Trophoblast cell (in vitro differentiated cells and primary cell): ENCODE measurements at regions not wholly inside any gene's neighbourhood (a gene's known extent, or its start where the extent isn't known, plus 50 kb on each side); places are given as distances from the start of the nearest gene placed in this dataset.

Source experiments
- DNase-seq, 2 donors: peaks; one replicate each; pipeline ENCODE4 v3.0.0-alpha.2; 2016
- H2AFZ ChIP-seq: 2 replicates; pipeline ENCODE4 v1.6.1; 2013; ENCODE audit warnings: low read length, moderate library complexity, mild to moderate bottlenecking; ENCODE audit not compliant: insufficient read depth, poor library complexity
- H2AK5ac ChIP-seq: 2 replicates; pipeline ENCODE4 v1.6.1; 2013; ENCODE audit warnings: mild to moderate bottlenecking, low read length
- H2BK120ac ChIP-seq: 2 replicates; pipeline ENCODE4 v1.6.1; 2013; ENCODE audit warnings: low read length, mild to moderate bottlenecking, moderate library complexity; ENCODE audit not compliant: insufficient read depth, poor library complexity
- H2BK12ac ChIP-seq: 2 replicates; pipeline ENCODE4 v1.6.1; 2013; ENCODE audit warnings: mild to moderate bottlenecking, low read length, moderate library complexity
- H2BK5ac ChIP-seq: 2 replicates; pipeline ENCODE4 v1.6.1; 2013; ENCODE audit warnings: low read length, low read depth, moderate library complexity, mild to moderate bottlenecking; ENCODE audit not compliant: poor library complexity
- H3K14ac ChIP-seq: 2 replicates; pipeline ENCODE4 v1.6.1; 2013; ENCODE audit warnings: mild to moderate bottlenecking, low read length
- H3K18ac ChIP-seq: 2 replicates; pipeline ENCODE4 v1.6.1; 2013; ENCODE audit warnings: mild to moderate bottlenecking, low read length
- H3K23ac ChIP-seq: 2 replicates; pipeline ENCODE4 v1.6.1; 2013; ENCODE audit warnings: low read length
- H3K27ac ChIP-seq: 2 replicates; pipeline ENCODE4 v1.5.1; 2013; ENCODE audit warnings: low read depth, mild to moderate bottlenecking, inconsistent platforms, low read length, moderate library complexity
- H3K27me3 ChIP-seq: 2 replicates; pipeline ENCODE4 v1.6.1; 2013; ENCODE audit warnings: inconsistent platforms, mild to moderate bottlenecking, low read length, moderate library complexity; ENCODE audit not compliant: insufficient read depth
- H3K36me3 ChIP-seq, 2 experiments: 1 replicate in 1 of 2; 2 replicates in 1 of 2; pipeline ENCODE4 v1.6.1; 2013; ENCODE audit warnings: low read length in 2 of 2, mild to moderate bottlenecking in 2 of 2, moderate library complexity in 1 of 2; ENCODE audit not compliant: insufficient read depth in 2 of 2, control insufficient read depth in 1 of 2
- H3K4ac ChIP-seq: 2 replicates; pipeline ENCODE4 v1.6.1; 2013; ENCODE audit warnings: low read depth, mild to moderate bottlenecking, low read length, moderate library complexity
- H3K4me1 ChIP-seq, 2 experiments: 1 replicate in 1 of 2; 2 replicates in 1 of 2; pipeline ENCODE4 v1.6.1; 2013; ENCODE audit warnings: low read length in 2 of 2, mild to moderate bottlenecking in 2 of 2, moderate library complexity in 1 of 2; ENCODE audit not compliant: insufficient read depth in 2 of 2, control insufficient read depth in 1 of 2
- H3K4me2 ChIP-seq: 2 replicates; pipeline ENCODE4 v1.6.1; 2013; ENCODE audit warnings: inconsistent platforms, mild to moderate bottlenecking, low read length, moderate library complexity
- H3K4me3 ChIP-seq: 2 replicates; pipeline ENCODE4 v1.5.1; 2013; ENCODE audit warnings: mild to moderate bottlenecking, low read depth, low read length, inconsistent platforms
- H3K79me1 ChIP-seq: one replicate; pipeline ENCODE4 v1.6.1; 2013; ENCODE audit warnings: low read length
- H3K79me2 ChIP-seq: 2 replicates; pipeline ENCODE4 v1.6.1; 2013; ENCODE audit warnings: low read length, mild to moderate bottlenecking; ENCODE audit not compliant: control insufficient read depth, insufficient read depth, poor library complexity
- H3K9ac ChIP-seq: 2 replicates; pipeline ENCODE4 v1.6.1; 2013; ENCODE audit warnings: mild to moderate bottlenecking, low read length
- H3K9me3 ChIP-seq: 2 replicates; pipeline ENCODE4 v1.6.1; 2013; ENCODE audit warnings: low read depth, mild to moderate bottlenecking, control low read depth, inconsistent platforms, low read length; ENCODE audit not compliant: insufficient read depth
- H4K12ac ChIP-seq: 2 replicates; pipeline ENCODE4 v1.6.1; 2013; ENCODE audit warnings: low read depth, mild to moderate bottlenecking, low read length, moderate library complexity
- H4K8ac ChIP-seq: 2 replicates; pipeline ENCODE4 v1.6.1; 2013; ENCODE audit warnings: low read depth, mild to moderate bottlenecking, low read length, moderate library complexity
- H4K91ac ChIP-seq: one replicate; pipeline ENCODE4 v1.6.1; 2013; ENCODE audit warnings: low read depth, mild to moderate bottlenecking, low read length, moderate library complexity
- WGBS: extraction: QIAGEN DNeasy Blood & Tissue Kit; methylation state at CpG from one replicate; pipeline ENCODE4 v1.1.7; 2013; ENCODE audit warnings: missing lambda C conversion rate; ENCODE audit not compliant: insufficient read length, insufficient coverage; ENCODE audit errors: extremely low coverage; 5-methylcytosine and 5-hydroxymethylcytosine counted together

- Histone ChIP-seq H3K4ac (no peak overlapping the region), H3K27me3 (no peaks in the 10 kb centered on the region), H2BK12ac (no peak overlapping the region), H3K9ac (no peak overlapping the region), H2AK5ac (no peak overlapping the region), H2BK5ac (no peak overlapping the region), H4K91ac (no peak overlapping the region), H2AFZ (no peak overlapping the region), H3K4me2 (no peak overlapping the region), H3K14ac (no peak overlapping the region), H3K18ac (no peak overlapping the region), H3K23ac (no peak overlapping the region), H3K27ac (no peak overlapping the region), H2BK120ac (no peak overlapping the region), H3K4me3 (no peak overlapping the region), H4K8ac (no peak overlapping the region), H3K36me3 (no peaks in the 10 kb centered on the region), H3K79me1 (no peaks in the 10 kb centered on the region), H3K4me1 (no peaks in the 10 kb centered on the region), H3K79me2 (no peaks in the 10 kb centered on the region), H4K12ac (no peak overlapping the region), H3K9me3 (no peaks in the 10 kb centered on the region)
- no peak for DNase-seq
- no CpG with 5 or more reads among the region's 1 CpG for WGBS
These were observed 509.3 kb upstream of the CFAP20DC start for GRCh38 chr3:59558906-59559720.

- Histone ChIP-seq H3K4me3 (no peak overlapping the region), H3K36me3 (no peaks in the 10 kb centered on the region), H2AK5ac (no peak overlapping the region), H3K27me3 (no peaks in the 10 kb centered on the region), H4K12ac (no peak overlapping the region), H4K91ac (no peak overlapping the region), H2BK120ac (no peak overlapping the region), H2BK12ac (no peak overlapping the region), H4K8ac (no peak overlapping the region), H2AFZ (no peak overlapping the region), H3K4ac (no peak overlapping the region), H3K18ac (no peak overlapping the region), H3K79me1 (no peaks in the 10 kb centered on the region), H3K9ac (no peak overlapping the region), H3K4me2 (no peak overlapping the region), H3K4me1 (no peaks in the 10 kb centered on the region), H3K14ac (no peak overlapping the region), H2BK5ac (no peak overlapping the region), H3K9me3 (no peaks in the 10 kb centered on the region), H3K79me2 (no peaks in the 10 kb centered on the region), H3K23ac (no peak overlapping the region), H3K27ac (no peak overlapping the region)
- no CpG with 5 or more reads among the region's 6 CpGs for WGBS
- peak in 1 of 2 donors; percentile 9 for DNase-seq
These were observed 505.9 kb upstream of the CFAP20DC start for GRCh38 chr3:59555593-59556315.

GRCh38 chr3:59553076-59553475 is 503.3 kb upstream of the CFAP20DC start:
- no peak overlapping the region for H4K12ac ChIP-seq
- no peaks in the 10 kb centered on the region for H3K9me3 ChIP-seq
- H3K79me2 ChIP-seq: no peaks in the 10 kb centered on the region
- H3K14ac ChIP-seq: no peak overlapping the region
- no peak overlapping the region for H3K18ac ChIP-seq
- no peaks in the 10 kb centered on the region for H3K27me3 ChIP-seq
- no peak overlapping the region for H3K4me3 ChIP-seq
- H3K27ac ChIP-seq: no peak overlapping the region
- no peak overlapping the region for H2BK5ac ChIP-seq
- no peaks in the 10 kb centered on the region for H3K4me1 ChIP-seq
- no CpG with 5 or more reads among the region's 3 CpGs for WGBS
- H4K8ac ChIP-seq: no peak overlapping the region
- H3K4me2 ChIP-seq: no peak overlapping the region
- no peak overlapping the region for H2AFZ ChIP-seq
- H2AK5ac ChIP-seq: no peak overlapping the region
- H2BK12ac ChIP-seq: no peak overlapping the region
- H4K91ac ChIP-seq: no peak overlapping the region
- DNase-seq: no peak
- no peaks in the 10 kb centered on the region for H3K36me3 ChIP-seq
- H2BK120ac ChIP-seq: no peak overlapping the region
- H3K79me1 ChIP-seq: no peaks in the 10 kb centered on the region
- H3K23ac ChIP-seq: no peak overlapping the region
- H3K9ac ChIP-seq: no peak overlapping the region
- no peak overlapping the region for H3K4ac ChIP-seq

GRCh38 chr3:59551834-59552233 is 502.0 kb upstream of the CFAP20DC start:
- H3K4me1 ChIP-seq: no peaks in the 10 kb centered on the region
- no CpG with 5 or more reads among the region's 4 CpGs for WGBS

More at GRCh38 chr3:59551834-59552233, 502.0 kb upstream of the CFAP20DC start:
- H4K8ac ChIP-seq: no peak overlapping the region
- no peak overlapping the region for H3K18ac ChIP-seq
- no peak overlapping the region for H3K4me2 ChIP-seq
- H4K91ac ChIP-seq: no peak overlapping the region
- no peaks in the 10 kb centered on the region for H3K79me2 ChIP-seq
- H3K4me3 ChIP-seq: no peak overlapping the region
- DNase-seq: no peak
- H2AFZ ChIP-seq: no peak overlapping the region
- no peak overlapping the region for H2BK5ac ChIP-seq
- no peak overlapping the region for H3K27ac ChIP-seq
- H4K12ac ChIP-seq: no peak overlapping the region
- no peak overlapping the region for H2BK12ac ChIP-seq
- H3K79me1 ChIP-seq: no peaks in the 10 kb centered on the region
- no peak overlapping the region for H2BK120ac ChIP-seq
- no peaks in the 10 kb centered on the region for H3K36me3 ChIP-seq
- no peak overlapping the region for H3K23ac ChIP-seq
- no peaks in the 10 kb centered on the region for H3K9me3 ChIP-seq
- no peaks in the 10 kb centered on the region for H3K27me3 ChIP-seq
- H2AK5ac ChIP-seq: no peak overlapping the region
- H3K9ac ChIP-seq: no peak overlapping the region
- H3K14ac ChIP-seq: no peak overlapping the region
- no peak overlapping the region for H3K4ac ChIP-seq
